ENCODE measurements at regions not wholly inside any gene's neighbourhood (a gene's known extent, or its start where the extent isn't known, plus 50 kb on each side); places are given as distances from the start of the nearest gene placed in this dataset.

DNA sequence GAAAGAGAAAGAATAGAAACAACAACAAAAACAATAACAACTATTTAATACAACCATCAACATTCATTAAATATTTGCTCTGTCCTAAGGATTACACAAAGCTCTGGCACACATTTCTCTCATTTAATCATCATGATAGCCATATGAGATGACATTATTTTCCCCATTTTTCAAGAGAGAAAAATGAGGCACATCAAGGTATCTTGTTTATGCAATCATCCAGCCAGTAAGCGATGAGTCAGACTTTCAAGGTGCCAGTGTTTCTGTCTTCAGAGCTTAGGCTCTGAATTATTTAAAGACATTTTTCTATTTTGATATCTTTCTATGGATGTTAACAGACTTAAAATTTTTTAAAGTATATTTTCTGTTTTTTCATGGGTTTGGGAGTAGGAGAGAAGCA lies 541.8 kb upstream of the SMIM31 start:
- H3K36me3 ChIP-seq, result no peaks in the 10 kb centered on the region
- H3K27me3 ChIP-seq, result no peaks in the 10 kb centered on the region
- DNase-seq, result no peak
- 96 to 97% methylated on average over 1 of the region's 1 CpG for WGBS, 2 donors
- no peaks in the 10 kb centered on the region for H3K4me1 ChIP-seq
- H3K27ac ChIP-seq, result no peak overlapping the region
- no peaks in the 10 kb centered on the region for H3K9me3 ChIP-seq
- intact Hi-C loops (cut with DNase I), result no loop called here
- no peak overlapping the region for H3K4me3 ChIP-seq (replicated peaks in 1 of 3)
- TF ChIP-seq, protein P1, sequence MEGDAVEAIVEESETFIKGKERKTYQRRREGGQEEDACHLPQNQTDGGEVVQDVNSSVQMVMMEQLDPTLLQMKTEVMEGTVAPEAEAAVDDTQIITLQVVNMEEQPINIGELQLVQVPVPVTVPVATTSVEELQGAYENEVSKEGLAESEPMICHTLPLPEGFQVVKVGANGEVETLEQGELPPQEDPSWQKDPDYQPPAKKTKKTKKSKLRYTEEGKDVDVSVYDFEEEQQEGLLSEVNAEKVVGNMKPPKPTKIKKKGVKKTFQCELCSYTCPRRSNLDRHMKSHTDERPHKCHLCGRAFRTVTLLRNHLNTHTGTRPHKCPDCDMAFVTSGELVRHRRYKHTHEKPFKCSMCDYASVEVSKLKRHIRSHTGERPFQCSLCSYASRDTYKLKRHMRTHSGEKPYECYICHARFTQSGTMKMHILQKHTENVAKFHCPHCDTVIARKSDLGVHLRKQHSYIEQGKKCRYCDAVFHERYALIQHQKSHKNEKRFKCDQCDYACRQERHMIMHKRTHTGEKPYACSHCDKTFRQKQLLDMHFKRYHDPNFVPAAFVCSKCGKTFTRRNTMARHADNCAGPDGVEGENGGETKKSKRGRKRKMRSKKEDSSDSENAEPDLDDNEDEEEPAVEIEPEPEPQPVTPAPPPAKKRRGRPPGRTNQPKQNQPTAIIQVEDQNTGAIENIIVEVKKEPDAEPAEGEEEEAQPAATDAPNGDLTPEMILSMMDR (IDR thresholded peaks at IDR 0.05), result no peak
- no peak for TF ChIP-seq POLR2A (IDR thresholded peaks at IDR 0.05)

DNA sequence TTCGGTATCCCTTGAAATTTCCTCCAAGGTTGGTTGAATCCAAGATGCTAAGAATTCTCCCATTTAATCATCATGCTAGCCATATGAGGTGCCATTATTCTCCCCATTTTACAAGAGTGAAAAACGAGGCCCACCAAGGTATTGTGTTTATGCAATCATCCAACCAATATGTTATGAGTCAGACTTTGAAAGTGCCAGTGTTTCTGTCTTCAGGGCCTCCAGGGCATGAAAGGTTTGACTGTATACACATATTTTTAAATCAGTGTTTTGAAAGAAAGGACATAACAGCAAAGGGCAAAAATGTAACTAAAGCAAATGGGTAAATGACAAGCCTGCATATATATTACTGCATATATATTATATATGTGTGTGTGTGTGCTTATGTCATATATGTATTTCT lies 541.2 kb upstream of the SMIM31 start:
- Histone ChIP-seq H3K36me3 (no peaks in the 10 kb centered on the region), H3K4me1 (no peaks in the 10 kb centered on the region), H3K27ac (no peak overlapping the region), H3K4me3 (replicated peaks in 1 of 3) (no peak overlapping the region), H3K9me3 (no peaks in the 10 kb centered on the region), H3K27me3 (no peaks in the 10 kb centered on the region)
- TF ChIP-seq POLR2A (IDR thresholded peaks at IDR 0.05), result no peak
- TF ChIP-seq, protein P1 (IDR thresholded peaks at IDR 0.05), result no peak
- 70 to 74% methylated on average over 2 of the region's 2 CpGs for WGBS, 2 donors
- no peak for DNase-seq
- intact Hi-C loops (cut with DNase I), result no loop called here

DNA sequence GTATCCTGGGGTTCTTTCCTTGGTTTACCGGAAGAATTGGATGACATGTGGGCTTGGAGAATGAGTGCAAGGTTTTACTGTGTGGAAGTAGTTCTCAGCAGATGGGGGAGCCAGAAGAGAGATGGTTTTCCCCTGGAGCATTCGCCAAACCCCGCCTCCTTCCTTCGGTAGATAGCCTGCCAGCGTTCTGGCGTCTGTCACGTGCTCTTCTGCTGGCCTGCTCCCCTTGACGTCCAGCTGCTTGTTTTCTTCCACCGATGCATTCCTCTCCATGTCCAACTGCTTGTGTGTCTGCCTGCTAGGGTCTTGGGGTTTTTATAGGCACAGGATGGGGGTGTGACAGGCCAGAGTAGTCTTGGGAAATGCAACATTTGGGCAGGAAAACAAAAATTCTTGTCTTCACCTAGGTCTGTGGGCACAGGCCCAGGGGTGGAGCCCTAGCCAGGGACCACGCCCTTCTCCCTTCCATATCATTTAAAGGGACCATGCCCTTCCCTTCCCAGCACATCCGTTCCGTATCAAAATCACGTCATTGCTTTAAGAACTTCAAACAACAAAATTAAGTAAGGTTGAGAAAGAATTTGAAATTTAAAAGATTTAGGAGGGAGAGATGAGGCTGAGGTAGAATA lies 538.7 kb upstream of the SMIM31 start:
- Histone ChIP-seq H3K36me3 (no peaks in the 10 kb centered on the region), H3K27me3 (no peaks in the 10 kb centered on the region), H3K27ac (no peak overlapping the region), H3K4me1 (no peaks in the 10 kb centered on the region), H3K4me3 (replicated peaks in 1 of 3) (no peak overlapping the region), H3K9me3 (no peaks in the 10 kb centered on the region)
- intact Hi-C loops (cut with DNase I), result no loop called here
- TF ChIP-seq POLR2A (IDR thresholded peaks at IDR 0.05), result no peak
- TF ChIP-seq, protein P1 (IDR thresholded peaks at IDR 0.05), result no peak
- no peak for DNase-seq
- WGBS, 2 donors, result 80 to 83% methylated on average over 13 of the region's 13 CpGs

DNA sequence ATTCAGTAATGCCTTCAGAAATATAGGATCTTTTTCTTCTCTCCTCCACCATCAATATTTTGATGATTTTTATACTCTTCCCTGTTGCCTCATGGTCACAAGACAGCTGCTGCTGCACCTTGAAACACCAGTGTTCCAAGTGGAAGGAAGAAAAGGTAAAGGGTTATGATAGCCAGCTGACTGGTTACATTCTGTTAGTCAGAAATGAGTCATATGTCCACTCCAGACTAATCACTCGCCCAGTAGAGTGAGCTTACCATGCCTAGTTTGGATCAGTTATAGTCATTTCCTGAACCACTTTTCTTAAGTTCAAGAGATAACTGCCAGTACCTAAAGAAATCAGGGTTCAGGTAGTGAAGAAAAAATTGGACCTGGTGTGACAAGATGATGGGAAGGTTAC lies 532.3 kb upstream of the SMIM31 start:
- Histone ChIP-seq H3K27ac (no peak overlapping the region), H3K27me3 (no peaks in the 10 kb centered on the region), H3K4me3 (replicated peaks in 1 of 3) (no peak overlapping the region), H3K36me3 (no peaks in the 10 kb centered on the region), H3K4me1 (no peaks in the 10 kb centered on the region), H3K9me3 (no peaks in the 10 kb centered on the region)
- TF ChIP-seq, protein P1 (IDR thresholded peaks at IDR 0.05), result no peak
- TF ChIP-seq POLR2A (IDR thresholded peaks at IDR 0.05), result no peak
- 80 to 84% methylated on average over 1 of the region's 1 CpG for WGBS, 2 donors
- intact Hi-C loops (cut with DNase I), result no loop called here
- DNase-seq, result no peak

DNA sequence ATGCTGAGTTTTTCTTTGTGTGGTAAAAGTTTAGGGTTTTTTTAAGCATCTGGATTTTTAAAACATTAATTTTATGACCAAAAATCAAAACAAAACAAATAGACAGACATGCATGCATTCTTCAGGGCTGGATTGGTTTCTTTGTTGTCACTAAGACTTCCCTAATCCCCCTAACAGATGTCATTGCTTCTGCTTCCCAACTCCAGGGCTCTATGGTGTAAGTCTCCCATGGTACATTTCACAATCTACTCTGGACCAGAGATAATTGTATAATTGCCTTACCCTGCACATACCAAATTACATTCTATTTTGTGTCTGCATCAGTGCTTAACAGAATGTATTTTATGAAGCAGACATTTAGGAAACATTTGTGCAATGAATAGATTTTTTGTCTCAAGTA lies 529.1 kb upstream of the SMIM31 start:
- DNase-seq, result no peak
- Histone ChIP-seq H3K9me3 (no peaks in the 10 kb centered on the region), H3K27me3 (no peaks in the 10 kb centered on the region), H3K4me3 (replicated peaks in 1 of 3) (no peak overlapping the region), H3K4me1 (no peaks in the 10 kb centered on the region), H3K27ac (no peak overlapping the region), H3K36me3 (no peaks in the 10 kb centered on the region)
- TF ChIP-seq POLR2A (IDR thresholded peaks at IDR 0.05), result no peak
- TF ChIP-seq, protein P1 (IDR thresholded peaks at IDR 0.05), result no peak
- intact Hi-C loops (cut with DNase I), result no loop called here
